Fibroblast of pulmonary artery (primary cell): ENCODE measurements at regions not wholly inside any gene's neighbourhood (a gene's known extent, or its start where the extent isn't known, plus 50 kb on each side); places are given as distances from the start of the nearest gene placed in this dataset.
A peak's percentile ranks its signal among the peaks of the same experiment; 100 is the strongest.

Source experiments
- DNase-seq: peaks from one replicate; pipeline ENCODE4 v3.0.0-alpha.2; 2010; ENCODE audit warnings: low read depth
- H3K4me3 ChIP-seq: replicated peaks from 2 replicates; pipeline ENCODE4 v1.5.1; 2011; ENCODE audit warnings: low read depth, mild to moderate bottlenecking, control low read depth, low read length, moderate library complexity
- CTCF ChIP-seq: IDR thresholded peaks from 2 replicates; pipeline ENCODE4 v1.5.1; 2011; ENCODE audit warnings: mild to moderate bottlenecking, control low read depth, low read length, inconsistent platforms; ENCODE audit errors: missing control alignments

GRCh38 chr5:4704951-4705350, 435.2 kb upstream of the ADAMTS16 start:
- H3K4me3 ChIP-seq, result no peak overlapping the region
- no peak for DNase-seq
- TF ChIP-seq CTCF, result no peak

DNA sequence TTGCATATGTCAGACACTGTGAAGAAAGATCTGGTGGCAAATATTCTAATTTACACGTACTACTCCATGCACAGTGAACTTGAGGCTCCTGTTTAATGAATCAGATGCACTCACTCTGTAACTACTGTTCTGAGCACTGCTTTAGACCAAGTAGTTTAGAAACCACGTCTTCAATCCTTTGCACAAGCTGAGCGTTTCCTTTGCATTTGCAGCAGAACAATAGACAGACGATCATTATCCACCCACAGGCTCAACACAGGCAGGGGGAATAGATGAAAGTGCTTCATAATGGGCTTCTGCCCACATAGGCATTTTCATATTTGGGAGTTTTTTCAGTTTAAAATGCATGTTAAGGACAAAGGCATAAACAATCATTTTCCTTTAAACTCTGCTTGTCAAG, 423.3 kb upstream of the ADAMTS16 start:
- H3K4me3 ChIP-seq, result no peak overlapping the region
- DNase-seq, result no peak
- no peak for TF ChIP-seq CTCF

GRCh38 chr5:4717446-4717845, 422.7 kb upstream of the ADAMTS16 start:
- TF ChIP-seq CTCF, result no peak
- no peak for DNase-seq
- H3K4me3 ChIP-seq, result no peak overlapping the region

- no peak for TF ChIP-seq CTCF
- peak; percentile 0 for DNase-seq
- H3K4me3 ChIP-seq, result no peak overlapping the region
These were observed 419.3 kb upstream of the ADAMTS16 start for GRCh38 chr5:4720831-4721230.

DNA sequence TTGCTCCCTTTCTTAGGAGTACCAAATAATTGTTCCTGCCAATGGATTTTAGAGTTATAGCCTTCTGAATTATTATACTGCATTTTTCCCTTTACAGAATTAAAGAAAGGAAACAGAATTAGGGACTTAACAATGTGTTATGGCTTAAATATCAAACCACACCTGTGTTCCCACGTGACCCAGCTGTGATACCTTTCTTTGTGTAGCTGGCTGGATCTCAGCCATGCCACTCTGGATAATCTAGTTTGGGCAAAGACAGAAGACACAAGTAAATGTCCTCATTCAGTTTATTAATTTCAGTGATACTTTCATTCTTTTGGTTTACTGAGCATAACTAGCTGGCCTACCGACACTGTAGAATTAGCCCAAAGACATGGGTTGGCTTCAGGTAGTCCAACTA, 417.2 kb upstream of the ADAMTS16 start:
- no peak overlapping the region for H3K4me3 ChIP-seq
- TF ChIP-seq CTCF, result no peak
- DNase-seq, result no peak

GRCh38 chr5:4725594-4725993, 414.5 kb upstream of the ADAMTS16 start:
- no peak overlapping the region for H3K4me3 ChIP-seq
- DNase-seq, result no peak
- TF ChIP-seq CTCF, result no peak

DNA sequence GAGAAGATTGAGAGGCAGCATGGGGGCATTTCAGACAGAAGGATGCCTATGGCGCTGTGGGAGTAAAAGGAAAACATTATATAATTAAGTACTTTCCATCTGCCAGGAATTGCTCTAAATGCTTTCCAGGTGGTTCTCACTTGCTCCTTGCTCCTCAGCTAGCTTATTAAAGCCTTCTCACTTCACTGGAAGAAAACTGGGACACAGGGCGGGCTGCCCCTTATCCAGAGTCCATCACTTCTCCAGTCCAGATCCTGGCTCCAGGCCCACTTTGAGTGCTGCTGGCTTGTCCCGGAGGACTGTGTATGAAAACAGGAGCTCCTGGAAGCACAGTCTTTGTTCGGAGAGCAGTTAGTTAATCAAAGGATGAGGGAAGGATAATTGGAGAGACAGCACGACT, 409.9 kb upstream of the ADAMTS16 start:
- DNase-seq, result no peak
- no peak for TF ChIP-seq CTCF
- H3K4me3 ChIP-seq, result no peak overlapping the region
